LNCaP clone FGC (cell line): ENCODE measurements at regions not wholly inside any gene's neighbourhood (a gene's known extent, or its start where the extent isn't known, plus 50 kb on each side); places are given as distances from the start of the nearest gene placed in this dataset.

ENCODE experiments used
- DNase-seq: peaks from one replicate; pipeline ENCODE4 v3.0.0-alpha.2; 2011; ENCODE audit warnings: low read depth
- H3K4me3 ChIP-seq: 2 replicates; pipeline ENCODE4 v1.5.1; 2011; ENCODE audit warnings: mild to moderate bottlenecking, low read depth, low read length, control low read depth
- TF ChIP-seq, protein P1 (sequence below): IDR thresholded peaks from 2 replicates; pipeline ENCODE4 v1.5.1; 2012; ENCODE audit warnings: mild to moderate bottlenecking; ENCODE audit not compliant: control insufficient read depth, insufficient read depth; ENCODE audit errors: extremely low read depth

DNA sequence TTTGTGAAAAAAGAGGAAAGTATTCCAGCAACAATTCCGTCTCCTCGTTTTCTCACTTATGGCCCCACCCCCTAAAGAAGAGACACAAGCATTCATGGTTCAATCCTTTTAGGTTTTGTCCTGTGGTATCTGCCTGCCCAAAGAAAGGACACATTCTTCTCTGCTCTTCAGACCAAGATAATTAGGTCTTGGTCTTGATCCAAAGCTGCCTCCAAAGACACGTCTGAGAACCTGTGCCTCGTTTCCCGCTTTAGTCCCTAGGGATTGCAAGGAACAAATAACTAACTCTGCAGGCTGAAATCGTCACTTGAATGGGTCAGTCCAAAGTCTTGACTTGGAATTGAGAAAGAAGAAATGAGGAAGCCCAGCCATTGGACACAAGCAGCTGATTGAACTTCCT lies 202.7 kb upstream of the FAR2 start:
- no peak for DNase-seq
- TF ChIP-seq, protein P1, sequence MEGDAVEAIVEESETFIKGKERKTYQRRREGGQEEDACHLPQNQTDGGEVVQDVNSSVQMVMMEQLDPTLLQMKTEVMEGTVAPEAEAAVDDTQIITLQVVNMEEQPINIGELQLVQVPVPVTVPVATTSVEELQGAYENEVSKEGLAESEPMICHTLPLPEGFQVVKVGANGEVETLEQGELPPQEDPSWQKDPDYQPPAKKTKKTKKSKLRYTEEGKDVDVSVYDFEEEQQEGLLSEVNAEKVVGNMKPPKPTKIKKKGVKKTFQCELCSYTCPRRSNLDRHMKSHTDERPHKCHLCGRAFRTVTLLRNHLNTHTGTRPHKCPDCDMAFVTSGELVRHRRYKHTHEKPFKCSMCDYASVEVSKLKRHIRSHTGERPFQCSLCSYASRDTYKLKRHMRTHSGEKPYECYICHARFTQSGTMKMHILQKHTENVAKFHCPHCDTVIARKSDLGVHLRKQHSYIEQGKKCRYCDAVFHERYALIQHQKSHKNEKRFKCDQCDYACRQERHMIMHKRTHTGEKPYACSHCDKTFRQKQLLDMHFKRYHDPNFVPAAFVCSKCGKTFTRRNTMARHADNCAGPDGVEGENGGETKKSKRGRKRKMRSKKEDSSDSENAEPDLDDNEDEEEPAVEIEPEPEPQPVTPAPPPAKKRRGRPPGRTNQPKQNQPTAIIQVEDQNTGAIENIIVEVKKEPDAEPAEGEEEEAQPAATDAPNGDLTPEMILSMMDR: no peak
- H3K4me3 ChIP-seq: no peak overlapping the region

DNA sequence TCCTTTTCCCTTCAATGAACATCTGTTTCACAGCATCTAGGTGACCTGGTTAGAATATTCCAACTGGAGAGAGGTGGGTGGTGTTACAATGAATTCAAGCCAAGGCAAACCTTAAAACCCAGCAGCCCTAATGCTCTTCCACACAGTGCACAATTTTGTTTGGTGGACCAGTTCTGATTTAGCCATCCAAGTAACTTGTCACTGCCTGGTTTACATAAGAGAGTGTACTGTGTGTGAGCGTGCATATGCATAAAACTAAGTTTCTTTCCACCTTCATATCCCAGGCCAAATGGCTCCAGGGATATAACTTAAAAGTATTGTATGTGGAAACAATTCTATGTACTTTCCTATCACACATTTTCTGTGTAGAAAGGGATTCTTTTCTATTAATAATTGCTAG lies 200.4 kb upstream of the FAR2 start:
- no peak for DNase-seq
- TF ChIP-seq, protein P1: no peak
- H3K4me3 ChIP-seq: no peak overlapping the region

DNA sequence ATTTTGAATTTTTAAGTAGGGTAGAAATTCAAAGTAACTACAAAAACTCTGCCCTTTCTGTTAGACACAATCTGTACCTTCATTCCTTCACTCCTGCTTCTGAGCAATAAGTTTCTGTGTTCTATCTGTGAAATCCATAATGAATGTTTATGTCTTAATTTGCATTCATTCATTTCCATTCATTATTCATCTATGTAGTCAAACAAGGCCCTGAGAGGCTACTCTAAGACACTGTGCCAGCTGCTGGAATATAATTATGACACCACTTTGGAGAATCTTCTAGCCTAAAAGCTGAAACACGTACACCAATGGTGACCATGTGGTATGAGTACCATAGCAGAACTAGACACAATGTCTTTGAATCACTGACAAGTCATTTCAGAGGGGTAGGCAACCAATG lies 199.9 kb upstream of the FAR2 start:
- H3K4me3 ChIP-seq: no peak overlapping the region
- TF ChIP-seq, protein P1: no peak
- no peak for DNase-seq

DNA sequence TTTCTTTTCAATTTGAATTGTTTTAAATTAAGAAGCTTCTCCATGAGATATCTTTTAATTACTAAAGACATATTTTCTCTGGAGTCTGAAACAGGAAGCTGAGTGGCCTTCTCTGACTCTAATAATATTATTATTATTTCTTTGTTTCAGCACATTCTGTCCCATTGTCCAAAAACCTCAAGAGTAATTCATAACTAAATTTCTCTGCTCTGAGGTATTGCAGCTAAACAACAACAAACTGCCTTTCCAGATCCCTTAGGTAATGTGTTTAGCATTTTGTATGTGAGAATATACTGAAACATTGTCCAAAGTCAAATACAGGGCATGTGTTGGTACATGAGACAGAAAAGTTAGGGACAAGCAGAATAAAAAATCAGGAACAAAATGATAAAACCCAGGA lies 199.0 kb upstream of the FAR2 start:
- DNase-seq: no peak
- TF ChIP-seq, protein P1: no peak
- no peak overlapping the region for H3K4me3 ChIP-seq

DNA sequence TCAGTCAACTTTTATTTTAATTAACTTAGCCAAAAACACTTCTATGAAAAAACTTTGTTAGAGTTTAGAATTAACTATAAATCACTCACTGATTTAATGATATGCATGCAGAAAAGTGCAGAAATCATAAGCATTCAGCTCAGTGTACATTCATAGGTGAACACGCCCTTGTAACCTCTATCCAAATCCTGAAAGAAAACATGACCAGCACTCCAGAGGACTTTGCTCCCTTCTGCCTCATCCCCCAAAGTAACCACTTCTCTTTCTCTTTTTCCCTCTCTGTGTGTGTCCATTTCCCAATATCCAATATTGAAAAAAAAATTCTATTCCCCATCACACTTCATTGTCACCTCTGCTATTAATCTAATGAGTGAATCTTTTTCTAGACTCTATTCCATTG lies 197.1 kb upstream of the FAR2 start:
- no peak overlapping the region for H3K4me3 ChIP-seq
- DNase-seq: no peak
- TF ChIP-seq, protein P1: no peak

DNA sequence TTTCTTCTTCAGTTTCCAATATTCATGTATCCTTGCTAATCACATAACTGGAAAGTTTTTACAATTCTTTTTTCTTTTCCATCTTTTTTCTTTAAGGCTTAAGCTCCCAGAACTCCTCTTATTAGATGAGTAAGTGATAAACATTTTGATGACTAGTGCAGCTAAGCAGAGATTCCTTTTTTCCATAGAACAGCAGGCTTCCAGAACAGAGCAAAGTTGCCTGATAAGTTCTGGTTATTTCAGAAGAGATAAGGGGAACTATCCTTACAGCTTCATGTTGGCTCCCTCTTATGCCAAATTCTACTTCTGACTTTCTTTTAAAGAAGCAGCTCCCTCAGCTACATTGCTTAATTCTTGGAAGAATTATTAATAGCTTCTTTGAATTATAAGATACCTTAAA lies 194.7 kb upstream of the FAR2 start:
- TF ChIP-seq, protein P1: no peak
- H3K4me3 ChIP-seq: no peak overlapping the region
- DNase-seq: no peak

DNA sequence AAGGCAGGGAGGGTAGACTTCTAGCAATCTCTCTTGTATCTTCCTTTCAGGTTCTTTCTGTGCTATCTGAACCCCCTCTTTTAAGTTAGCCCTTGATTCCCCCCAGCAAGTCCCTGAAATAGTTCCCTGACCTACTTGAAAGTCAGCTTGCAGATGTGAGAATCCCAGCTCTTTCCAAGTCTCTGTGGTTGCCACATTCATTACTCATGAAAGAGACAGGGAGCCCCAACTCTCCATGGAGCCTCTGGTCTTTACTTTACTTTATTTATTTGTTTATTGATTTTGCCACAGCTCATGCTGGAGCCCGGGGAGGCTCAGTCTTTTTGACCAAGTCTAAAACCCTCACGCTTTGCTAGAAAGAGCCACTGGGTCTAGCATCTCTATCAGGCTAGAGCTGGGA lies 193.6 kb upstream of the FAR2 start:
- TF ChIP-seq, protein P1: no peak
- H3K4me3 ChIP-seq: no peak overlapping the region
- no peak for DNase-seq
